Liver (tissue), 8 donors: ENCODE measurements at regions not wholly inside any gene's neighbourhood (a gene's known extent, or its start where the extent isn't known, plus 50 kb on each side); places are given as distances from the start of the nearest gene placed in this dataset.

Source experiments
- DNase-seq: peaks from one replicate; pipeline ENCODE4 v3.0.0-alpha.2; 2017; ENCODE audit warnings: low spot score
- H3K27ac ChIP-seq, 2 donors: one replicate each; pipeline ENCODE4 v1.7.0; 2013; ENCODE audit warnings: inconsistent platforms in 2 of 2, low read length in 2 of 2, control low read depth in 1 of 2, low read depth in 1 of 2, mild to moderate bottlenecking in 1 of 2
- H3K27me3 ChIP-seq, 4 donors: one replicate each; pipeline versions ENCODE4 v1.6.1 to v1.7.0; 2013; ENCODE audit warnings: low read length in 3 of 4, inconsistent platforms in 1 of 4, mild to moderate bottlenecking in 1 of 4, moderate library complexity in 1 of 4; ENCODE audit not compliant: control insufficient read depth in 4 of 4, insufficient read depth in 4 of 4
- H3K36me3 ChIP-seq, 4 donors: one replicate each; pipeline versions ENCODE4 v1.6.1 to v1.7.0; 2013; ENCODE audit warnings: low read length in 3 of 4, mild to moderate bottlenecking in 3 of 4, low read depth in 1 of 4, moderate library complexity in 1 of 4; ENCODE audit not compliant: control insufficient read depth in 4 of 4, insufficient read depth in 3 of 4
- H3K4me1 ChIP-seq, 4 donors: one replicate each; pipeline versions ENCODE4 v1.6.1 to v1.7.0; 2013; ENCODE audit warnings: low read length in 3 of 4, mild to moderate bottlenecking in 3 of 4, moderate library complexity in 1 of 4; ENCODE audit not compliant: control insufficient read depth in 4 of 4, insufficient read depth in 4 of 4
- H3K4me3 ChIP-seq, 3 donors: one replicate each; pipeline versions ENCODE4 v1.6.1 to v1.7.0; 2013; ENCODE audit warnings: low read length in 3 of 3, control low read depth in 1 of 3, low read depth in 1 of 3, mild to moderate bottlenecking in 1 of 3
- H3K9ac ChIP-seq, 2 donors: one replicate each; pipeline ENCODE4 v1.7.0; 2013; ENCODE audit warnings: low read length in 2 of 2, mild to moderate bottlenecking in 2 of 2, moderate library complexity in 2 of 2, control low read depth in 1 of 2, low read depth in 1 of 2
- H3K9me3 ChIP-seq, 4 donors: one replicate each; pipeline versions ENCODE4 v1.6.1 to v1.7.0; 2013; ENCODE audit warnings: low read length in 3 of 4; ENCODE audit not compliant: control insufficient read depth in 4 of 4
- FOXA1 ChIP-seq: IDR thresholded peaks from 2 replicates; pipeline ENCODE4 v1.6.1; 2016; ENCODE audit warnings: antibody characterized with exemption
- FOXA2 ChIP-seq: IDR thresholded peaks from 2 replicates; pipeline ENCODE4 v1.6.1; 2016; ENCODE audit warnings: antibody characterized with exemption
- HNF4A ChIP-seq, 2 donors: conservative IDR thresholded peaks; 2 replicates each; pipeline ENCODE4 v1.6.1; 2016; ENCODE audit warnings: antibody characterized with exemption in 2 of 2, mild to moderate bottlenecking in 2 of 2
- HNF4G ChIP-seq: IDR thresholded peaks from 2 replicates; pipeline ENCODE4 v1.6.1; 2016; ENCODE audit warnings: antibody characterized with exemption
- JUND ChIP-seq, 2 donors: IDR thresholded peaks; 2 replicates each; pipeline ENCODE4 v1.6.1; 2016; ENCODE audit warnings: antibody characterized with exemption in 2 of 2
- YY1 ChIP-seq: IDR thresholded peaks from 2 replicates; pipeline ENCODE4 v1.6.1; 2016; ENCODE audit warnings: antibody characterized with exemption, mild to moderate bottlenecking
- WGBS: extraction: QIAGEN DNeasy Blood & Tissue Kit; methylation state at CpG from one replicate; pipeline ENCODE4 v1.1.7; 2013; 5-methylcytosine and 5-hydroxymethylcytosine counted together
- TF ChIP-seq, protein P1 (sequence below): fragments of 150-350 bp; IDR thresholded peaks from 2 replicates; pipeline ENCODE4 v1.5.1; 2017; ENCODE audit warnings: improper control_type of control experiment, low read depth, low read length; ENCODE audit not compliant: missing input control
- TF ChIP-seq, protein P2 (sequence below): IDR thresholded peaks from 2 replicates; pipeline ENCODE4 v1.6.1; 2016; ENCODE audit warnings: antibody characterized with exemption
- TF ChIP-seq, protein P3 (sequence below): IDR thresholded peaks from 2 replicates; pipeline ENCODE4 v1.6.1; 2016; ENCODE audit warnings: antibody characterized with exemption
- TF ChIP-seq, protein P4 (sequence below): IDR thresholded peaks from 2 replicates; pipeline ENCODE4 v1.6.1; 2016; ENCODE audit warnings: antibody characterized with exemption
- donor health status: healthy.
- donor health status: healthy.
- donor health status: healthy.
- donor health status: healthy.
- donor health status: healthy.

DNA sequence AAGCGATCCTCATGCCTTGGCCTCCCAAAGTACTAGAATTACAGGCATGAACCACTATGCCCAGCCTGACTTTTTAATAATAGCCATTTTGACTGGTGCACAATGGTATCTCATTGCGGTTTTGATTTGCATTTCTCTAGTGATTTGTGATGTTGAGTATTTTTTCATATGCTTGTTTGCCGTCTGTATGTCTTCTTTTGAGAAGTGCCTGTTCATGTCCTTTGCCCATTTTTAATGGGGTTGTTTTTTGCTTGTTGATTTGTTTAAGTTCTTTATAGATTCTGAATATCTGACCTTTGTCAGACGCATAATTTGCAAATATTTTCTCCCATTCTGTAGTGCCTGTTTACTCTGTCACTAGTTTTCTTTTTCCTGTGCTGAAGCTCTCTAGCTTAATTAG, 219.2 kb upstream of the CTBP2 start:
- WGBS = 70% methylated on average over 4 of the region's 4 CpGs
- DNase-seq = no peak
- Histone ChIP-seq H3K36me3 (no peaks in the 10 kb centered on the region), H3K9me3 (peaks cover 0 to 16% (median 6%) of the 10 kb centered on the region in 4 donors), H3K27me3 (peaks cover 0 to 8% (median 0%) of the 10 kb centered on the region in 4 donors), H3K4me1 (no peaks in the 10 kb centered on the region), H3K9ac (no peak overlapping the region), H3K4me3 (no peak overlapping the region), H3K27ac (no peak overlapping the region)
- TF ChIP-seq FOXA2 (no peak), HNF4A (conservative IDR thresholded peaks at IDR 0.05) (no peak)
- TF ChIP-seq, protein P1, sequence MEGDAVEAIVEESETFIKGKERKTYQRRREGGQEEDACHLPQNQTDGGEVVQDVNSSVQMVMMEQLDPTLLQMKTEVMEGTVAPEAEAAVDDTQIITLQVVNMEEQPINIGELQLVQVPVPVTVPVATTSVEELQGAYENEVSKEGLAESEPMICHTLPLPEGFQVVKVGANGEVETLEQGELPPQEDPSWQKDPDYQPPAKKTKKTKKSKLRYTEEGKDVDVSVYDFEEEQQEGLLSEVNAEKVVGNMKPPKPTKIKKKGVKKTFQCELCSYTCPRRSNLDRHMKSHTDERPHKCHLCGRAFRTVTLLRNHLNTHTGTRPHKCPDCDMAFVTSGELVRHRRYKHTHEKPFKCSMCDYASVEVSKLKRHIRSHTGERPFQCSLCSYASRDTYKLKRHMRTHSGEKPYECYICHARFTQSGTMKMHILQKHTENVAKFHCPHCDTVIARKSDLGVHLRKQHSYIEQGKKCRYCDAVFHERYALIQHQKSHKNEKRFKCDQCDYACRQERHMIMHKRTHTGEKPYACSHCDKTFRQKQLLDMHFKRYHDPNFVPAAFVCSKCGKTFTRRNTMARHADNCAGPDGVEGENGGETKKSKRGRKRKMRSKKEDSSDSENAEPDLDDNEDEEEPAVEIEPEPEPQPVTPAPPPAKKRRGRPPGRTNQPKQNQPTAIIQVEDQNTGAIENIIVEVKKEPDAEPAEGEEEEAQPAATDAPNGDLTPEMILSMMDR = no peak

DNA sequence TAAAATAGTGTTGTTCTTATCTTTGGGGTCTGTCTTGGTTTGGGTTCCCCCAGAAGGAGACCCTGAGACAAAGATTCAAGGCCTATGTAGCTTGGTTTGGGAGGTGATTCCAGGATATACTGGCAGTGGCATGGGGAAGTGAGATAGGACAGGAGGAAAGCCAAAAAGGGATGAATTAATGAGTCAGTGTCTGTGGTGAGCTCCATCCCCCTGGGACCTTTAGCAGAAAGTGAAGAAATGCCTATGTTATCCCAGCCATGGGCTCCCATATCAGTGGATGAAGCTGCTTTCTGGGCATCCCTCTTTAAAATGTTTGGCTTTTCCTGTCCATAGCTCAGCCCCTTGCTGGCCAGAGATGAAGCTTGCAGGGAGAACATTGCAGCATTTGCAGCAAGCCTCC, 217.0 kb upstream of the CTBP2 start:
- Histone ChIP-seq H3K27ac (no peak overlapping the region), H3K4me3 (no peak overlapping the region), H3K4me1 (no peaks in the 10 kb centered on the region), H3K27me3 (peaks cover 0 to 5% (median 0%) of the 10 kb centered on the region in 4 donors), H3K9ac (no peak overlapping the region), H3K36me3 (no peaks in the 10 kb centered on the region), H3K9me3 (peaks cover 0 to 12% (median 3%) of the 10 kb centered on the region in 4 donors)
- TF ChIP-seq JUND (IDR thresholded peaks at IDR 0.05) = no peak
- TF ChIP-seq, protein P1 = no peak
- no peak for DNase-seq

DNA sequence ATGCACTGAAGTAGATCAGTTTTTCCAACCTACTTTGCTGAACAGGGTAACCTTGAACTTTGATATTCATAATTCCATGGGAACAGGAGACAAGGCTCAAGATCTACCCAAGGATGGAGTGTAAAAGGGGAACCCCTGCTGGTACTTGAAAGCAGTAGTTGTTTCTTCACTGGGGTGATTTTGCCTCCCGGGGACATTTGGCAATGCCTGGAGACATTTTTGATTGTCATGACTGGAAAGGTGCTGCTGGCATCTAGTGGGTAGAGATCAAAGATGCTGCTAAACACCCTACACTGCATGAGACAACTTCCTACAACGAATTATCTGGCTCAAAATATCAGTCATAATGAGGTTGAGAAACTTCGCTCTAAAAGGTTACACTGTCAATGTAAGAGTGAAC, 214.8 kb upstream of the CTBP2 start:
- DNase-seq = no peak
- H3K4me1 ChIP-seq = no peaks in the 10 kb centered on the region
- H3K4me3 ChIP-seq = no peak overlapping the region
- peaks cover 0 to 5% (median 1%) of the 10 kb centered on the region in 4 donors for H3K27me3 ChIP-seq
- H3K27ac ChIP-seq = no peak overlapping the region
- H3K9me3 ChIP-seq = peaks cover 0 to 10% (median 3%) of the 10 kb centered on the region in 4 donors
- no peaks in the 10 kb centered on the region for H3K36me3 ChIP-seq
- WGBS = 52% methylated on average over 3 of the region's 3 CpGs
- TF ChIP-seq HNF4G (no peak), FOXA1 (no peak), YY1 (no peak), HNF4A (conservative IDR thresholded peaks at IDR 0.05) (no peak)
- TF ChIP-seq, protein P2, sequence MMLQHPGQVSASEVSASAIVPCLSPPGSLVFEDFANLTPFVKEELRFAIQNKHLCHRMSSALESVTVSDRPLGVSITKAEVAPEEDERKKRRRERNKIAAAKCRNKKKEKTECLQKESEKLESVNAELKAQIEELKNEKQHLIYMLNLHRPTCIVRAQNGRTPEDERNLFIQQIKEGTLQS = no peak
- TF ChIP-seq, protein P1 = no peak
- TF ChIP-seq, protein P3, sequence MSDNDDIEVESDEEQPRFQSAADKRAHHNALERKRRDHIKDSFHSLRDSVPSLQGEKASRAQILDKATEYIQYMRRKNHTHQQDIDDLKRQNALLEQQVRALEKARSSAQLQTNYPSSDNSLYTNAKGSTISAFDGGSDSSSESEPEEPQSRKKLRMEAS = no peak
- TF ChIP-seq, protein P4, sequence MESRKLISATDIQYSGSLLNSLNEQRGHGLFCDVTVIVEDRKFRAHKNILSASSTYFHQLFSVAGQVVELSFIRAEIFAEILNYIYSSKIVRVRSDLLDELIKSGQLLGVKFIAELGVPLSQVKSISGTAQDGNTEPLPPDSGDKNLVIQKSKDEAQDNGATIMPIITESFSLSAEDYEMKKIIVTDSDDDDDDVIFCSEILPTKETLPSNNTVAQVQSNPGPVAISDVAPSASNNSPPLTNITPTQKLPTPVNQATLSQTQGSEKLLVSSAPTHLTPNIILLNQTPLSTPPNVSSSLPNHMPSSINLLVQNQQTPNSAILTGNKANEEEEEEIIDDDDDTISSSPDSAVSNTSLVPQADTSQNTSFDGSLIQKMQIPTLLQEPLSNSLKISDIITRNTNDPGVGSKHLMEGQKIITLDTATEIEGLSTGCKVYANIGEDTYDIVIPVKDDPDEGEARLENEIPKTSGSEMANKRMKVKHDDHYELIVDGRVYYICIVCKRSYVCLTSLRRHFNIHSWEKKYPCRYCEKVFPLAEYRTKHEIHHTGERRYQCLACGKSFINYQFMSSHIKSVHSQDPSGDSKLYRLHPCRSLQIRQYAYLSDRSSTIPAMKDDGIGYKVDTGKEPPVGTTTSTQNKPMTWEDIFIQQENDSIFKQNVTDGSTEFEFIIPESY = no peak
- no peak overlapping the region for H3K9ac ChIP-seq
